Neural cell (in vitro differentiated cells): ENCODE measurements at regions not wholly inside any gene's neighbourhood (a gene's known extent, or its start where the extent isn't known, plus 50 kb on each side); places are given as distances from the start of the nearest gene placed in this dataset.

Source experiments
- CTCF ChIP-seq: fragments of 450-650 bp; IDR thresholded peaks from 2 replicates; pipeline ENCODE4 v1.5.1; 2014; ENCODE audit warnings: antibody characterized with exemption, mild to moderate bottlenecking, moderate library complexity; ENCODE audit not compliant: poor library complexity, severe bottlenecking
- EP300 ChIP-seq: fragments of 450-650 bp; conservative IDR thresholded peaks from 2 replicates; pipeline ENCODE4 v1.6.1; 2014; ENCODE audit warnings: antibody characterized with exemption, mild to moderate bottlenecking, moderate library complexity; ENCODE audit not compliant: poor library complexity, severe bottlenecking
- EZH2 ChIP-seq: fragments of 200-600, 300-800 bp; shearing (Covaris generic), sonication (generic); IDR thresholded peaks from 2 replicates; pipeline ENCODE4 v1.6.1; 2014; ENCODE audit warnings: antibody characterized with exemption, low read length, borderline replicate concordance, mild to moderate bottlenecking; ENCODE audit not compliant: insufficient read depth, poor library complexity, severe bottlenecking
- MXI1 ChIP-seq: fragments of 450-650 bp; conservative IDR thresholded peaks from 2 replicates; pipeline ENCODE4 v1.6.1; 2014; ENCODE audit warnings: antibody characterized with exemption, mild to moderate bottlenecking; ENCODE audit not compliant: poor library complexity, severe bottlenecking
- POLR2AphosphoS5 ChIP-seq: IDR thresholded peaks from 2 replicates; pipeline ENCODE4 v1.6.1; 2012
- RAD21 ChIP-seq: fragments of 450-650 bp; conservative IDR thresholded peaks from 2 replicates; pipeline ENCODE4 v1.6.1; 2014; ENCODE audit warnings: antibody characterized with exemption, mild to moderate bottlenecking, moderate library complexity
- SMC3 ChIP-seq: fragments of 450-650 bp; conservative IDR thresholded peaks from 2 replicates; pipeline ENCODE4 v1.6.1; 2014; ENCODE audit warnings: antibody characterized with exemption, mild to moderate bottlenecking, moderate library complexity; ENCODE audit not compliant: poor library complexity

- TF ChIP-seq CTCF (no peak), EZH2 (no peak), POLR2AphosphoS5 (no peak), RAD21 (no peak), SMC3 (no peak), MXI1 (no peak), EP300 (no peak)
Measured at GRCh38 chr3:80553211-80553610, 785.4 kb upstream of the ROBO1 start.
